Naive B cell (primary cell): ENCODE measurements at regions not wholly inside any gene's neighbourhood (a gene's known extent, or its start where the extent isn't known, plus 50 kb on each side); places are given as distances from the start of the nearest gene placed in this dataset.
A peak's percentile ranks its signal among the peaks of the same experiment; 100 is the strongest.
"Not testable (repeated sequence)": the region's sequence is repeated elsewhere in the genome, so short reads cannot be mapped to it uniquely, and the experiment has no call there.

Experiments used
- ATAC-seq, 2 donors: fragments of 150-1000 bp; cut with Tn5 transposase; 2 replicates each; pipeline ENCODE4 v1.10.0; 2021; ENCODE audit warnings: low read depth in 2 of 2, mild to moderate bottlenecking in 2 of 2, moderate library complexity in 2 of 2
- DNase-seq: peaks from one replicate; pipeline ENCODE4 v3.0.0; 2022
- H3K27ac Mint-ChIP-seq, 6 donors: one replicate each; pipeline ENCODE4 v1.8.0; 2020 to 2022; ENCODE audit warnings: mild to moderate bottlenecking in 6 of 6, mixed read lengths in 6 of 6, moderate library complexity in 5 of 6, inconsistent platforms in 2 of 6
- H3K27me3 Mint-ChIP-seq, 3 donors: one replicate each; pipeline ENCODE4 v1.8.0; 2021 to 2022; ENCODE audit warnings: mixed read lengths in 3 of 3, mild to moderate bottlenecking in 1 of 3
- H3K36me3 Mint-ChIP-seq, 2 donors: one replicate each; pipeline ENCODE4 v1.8.0; 2020 to 2022; ENCODE audit warnings: mixed read lengths in 2 of 2, inconsistent platforms in 1 of 2, mild to moderate bottlenecking in 1 of 2
- H3K4me1 Mint-ChIP-seq, 3 donors: one replicate each; pipeline ENCODE4 v1.8.0; 2020 to 2022; ENCODE audit warnings: mixed read lengths in 3 of 3, inconsistent platforms in 1 of 3, mild to moderate bottlenecking in 1 of 3, moderate library complexity in 1 of 3
- H3K4me3 Mint-ChIP-seq, 8 donors: one replicate each; pipeline ENCODE4 v1.8.0; 2020 to 2022; ENCODE audit warnings: mild to moderate bottlenecking in 8 of 8, mixed read lengths in 8 of 8, moderate library complexity in 8 of 8, inconsistent platforms in 2 of 8
- H3K9me3 Mint-ChIP-seq, 7 donors: one replicate each; pipeline ENCODE4 v1.8.0; 2020 to 2022; ENCODE audit warnings: mixed read lengths in 7 of 7, mild to moderate bottlenecking in 5 of 7, inconsistent platforms in 2 of 7, moderate library complexity in 1 of 7

DNA sequence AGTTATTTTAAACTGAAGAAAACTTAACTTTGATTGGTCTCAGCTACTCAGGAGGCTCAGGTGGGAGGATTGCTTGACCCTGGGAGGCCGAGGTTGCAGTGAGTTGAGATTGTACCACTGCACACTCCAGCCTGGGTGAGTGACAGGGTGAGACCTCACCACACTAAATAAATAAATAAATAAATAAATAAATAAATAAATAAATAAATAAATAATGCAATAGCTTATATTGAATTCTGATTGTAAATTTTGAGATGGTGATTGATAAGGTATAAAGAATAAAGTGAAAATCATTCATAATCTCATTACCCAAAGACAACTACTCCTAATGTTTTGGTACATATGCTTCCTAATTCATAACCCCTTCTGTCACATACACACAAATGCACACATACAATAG is 58.1 kb downstream of the TUBA3C start:
- H3K27me3 Mint-ChIP-seq = no peaks in the 10 kb centered on the region
- ATAC-seq (no peak), DNase-seq (no peak)
- H3K4me1 Mint-ChIP-seq = no peaks in the 10 kb centered on the region
- peaks cover 0 to 23% (median 9%) of the 10 kb centered on the region in 7 donors for H3K9me3 Mint-ChIP-seq
- peaks cover 0 to 3% of the 10 kb centered on the region in 2 donors for H3K36me3 Mint-ChIP-seq
- H3K4me3 Mint-ChIP-seq = no peak overlapping the region
- H3K27ac Mint-ChIP-seq = no peak overlapping the region

DNA sequence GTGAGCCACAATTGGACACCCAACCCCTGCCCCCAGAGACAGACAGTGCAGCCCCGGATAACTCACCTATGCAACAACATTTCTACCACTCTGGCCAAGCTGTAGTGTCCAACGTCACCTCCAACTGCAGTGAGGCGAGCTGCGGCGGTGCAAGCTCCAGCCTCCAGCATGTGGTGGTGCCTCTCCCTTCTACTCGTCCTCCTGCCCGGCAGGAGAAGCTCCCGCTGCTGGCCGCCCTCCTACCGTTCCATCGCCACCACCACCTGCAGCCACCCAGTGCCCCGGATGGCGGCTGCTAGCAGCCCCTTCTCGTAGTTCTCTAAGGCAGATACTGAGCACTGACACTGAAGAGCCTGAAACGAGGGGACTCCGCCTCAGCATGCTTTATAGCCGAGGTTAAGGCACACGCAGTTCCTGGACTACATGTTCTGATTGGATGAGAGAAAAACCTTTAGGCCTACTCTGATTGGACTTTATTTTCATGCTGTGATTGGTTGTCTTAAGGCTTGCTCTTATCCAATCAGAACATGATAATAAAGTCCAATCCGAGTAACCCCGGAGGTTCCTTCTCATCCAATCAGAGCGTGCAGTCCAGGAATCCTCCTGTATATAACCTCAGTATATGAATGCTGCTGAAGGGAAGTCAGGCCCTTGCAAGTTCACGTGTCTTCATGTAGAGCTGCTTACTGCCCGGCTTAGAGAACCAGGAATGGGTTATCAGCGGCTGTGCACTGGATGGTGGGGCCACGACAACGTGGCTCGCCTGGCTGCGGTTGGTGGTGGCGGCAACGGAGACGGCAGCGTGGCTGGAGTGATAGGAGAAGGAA is 63.5 kb downstream of the TUBA3C start:
- no peaks in the 10 kb centered on the region for H3K4me1 Mint-ChIP-seq
- H3K9me3 Mint-ChIP-seq = peaks cover 8 to 34% (median 18%) of the 10 kb centered on the region in 7 donors
- ATAC-seq = no peak
- no peak for DNase-seq
- H3K27me3 Mint-ChIP-seq = no peaks in the 10 kb centered on the region
- H3K27ac Mint-ChIP-seq = peak overlapping the region in 1 of 6 donors; percentile 69
- peaks cover 0 to 7% of the 10 kb centered on the region in 2 donors for H3K36me3 Mint-ChIP-seq
- no peak overlapping the region for H3K4me3 Mint-ChIP-seq

DNA sequence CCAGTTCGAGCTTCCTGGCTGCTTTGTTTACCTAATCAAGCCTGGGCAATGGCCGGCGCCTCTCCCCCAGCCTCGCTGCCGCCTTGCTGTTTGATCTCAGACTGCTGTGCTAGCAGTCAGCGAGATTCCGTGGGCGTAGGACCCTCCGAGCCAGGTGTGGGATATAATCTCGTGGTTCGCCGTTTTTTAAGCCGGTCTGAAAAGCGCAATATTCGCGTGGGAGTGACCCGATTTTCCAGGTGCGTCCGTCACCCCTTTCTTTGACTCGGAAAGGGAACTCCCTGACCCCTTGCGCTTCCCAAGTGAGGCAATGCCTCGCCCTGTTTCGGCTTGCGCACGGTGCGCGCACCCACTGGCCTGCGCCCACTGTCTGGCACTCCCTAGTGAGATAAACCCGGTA is 72.4 kb downstream of the TUBA3C start:
- not testable (repeated sequence) for DNase-seq, H3K27ac Mint-ChIP-seq
- peak overlapping the region in 2 of 8 donors; percentile 7 to 77 for H3K4me3 Mint-ChIP-seq

DNA sequence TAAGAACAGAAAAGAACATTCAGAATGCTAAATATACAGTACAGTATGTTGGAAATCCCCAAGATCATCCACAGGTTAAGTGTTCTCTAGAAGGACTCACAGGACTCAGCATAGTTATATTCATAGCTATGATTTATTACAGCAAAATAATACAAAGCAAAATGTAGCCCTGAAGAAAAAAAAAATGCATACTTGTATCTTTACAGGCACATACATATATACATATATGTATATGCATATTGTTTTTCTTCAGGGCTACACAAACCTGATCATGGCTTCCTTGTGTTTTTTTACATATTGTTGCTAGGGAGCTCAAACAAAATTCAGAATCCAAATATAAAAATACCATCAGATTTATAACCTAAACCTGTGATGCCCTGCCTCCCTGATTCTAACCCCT is 78.5 kb downstream of the TUBA3C start:
- no peaks in the 10 kb centered on the region for H3K27me3 Mint-ChIP-seq
- DNase-seq = no peak
- H3K27ac Mint-ChIP-seq = no peak overlapping the region
- H3K36me3 Mint-ChIP-seq = no peaks in the 10 kb centered on the region
- no peaks in the 10 kb centered on the region for H3K4me1 Mint-ChIP-seq
- H3K4me3 Mint-ChIP-seq = no peak overlapping the region
- H3K9me3 Mint-ChIP-seq = peaks cover 0 to 5% (median 3%) of the 10 kb centered on the region in 7 donors
- no peak for ATAC-seq

More for the DNA sequence above, 72.4 kb downstream of the TUBA3C start:
- not testable (repeated sequence) for ATAC-seq, H3K4me1 Mint-ChIP-seq, H3K27me3 Mint-ChIP-seq, H3K36me3 Mint-ChIP-seq
- H3K9me3 Mint-ChIP-seq = peaks cover 0 to 21% (median 8%) of the 10 kb centered on the region in 7 donors

DNA sequence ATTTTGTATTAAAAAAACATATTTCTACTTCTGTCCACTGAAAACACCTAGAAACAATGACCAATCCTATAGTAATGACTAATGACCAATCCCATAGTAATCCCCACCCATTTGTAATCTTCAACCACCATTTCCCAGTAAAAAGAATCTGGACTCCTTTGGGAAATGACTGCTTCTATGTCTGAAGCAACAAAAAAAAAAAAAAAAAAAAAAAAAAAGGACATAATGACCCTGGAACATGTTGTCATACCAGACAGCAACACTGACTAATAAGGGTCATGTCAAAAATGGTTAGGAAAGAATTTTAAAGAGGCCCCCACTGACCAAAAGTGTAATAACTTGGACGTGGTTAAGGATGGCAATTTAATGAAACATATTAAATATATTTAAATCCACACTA is 88.3 kb downstream of the TUBA3C start:
- DNase-seq (no peak), ATAC-seq (no peak)
- H3K27ac Mint-ChIP-seq = no peak overlapping the region
- H3K36me3 Mint-ChIP-seq = no peaks in the 10 kb centered on the region
- peaks cover 0 to 14% (median 0%) of the 10 kb centered on the region in 7 donors for H3K9me3 Mint-ChIP-seq
- no peak overlapping the region for H3K4me3 Mint-ChIP-seq
- H3K27me3 Mint-ChIP-seq = no peaks in the 10 kb centered on the region
- no peaks in the 10 kb centered on the region for H3K4me1 Mint-ChIP-seq

DNA sequence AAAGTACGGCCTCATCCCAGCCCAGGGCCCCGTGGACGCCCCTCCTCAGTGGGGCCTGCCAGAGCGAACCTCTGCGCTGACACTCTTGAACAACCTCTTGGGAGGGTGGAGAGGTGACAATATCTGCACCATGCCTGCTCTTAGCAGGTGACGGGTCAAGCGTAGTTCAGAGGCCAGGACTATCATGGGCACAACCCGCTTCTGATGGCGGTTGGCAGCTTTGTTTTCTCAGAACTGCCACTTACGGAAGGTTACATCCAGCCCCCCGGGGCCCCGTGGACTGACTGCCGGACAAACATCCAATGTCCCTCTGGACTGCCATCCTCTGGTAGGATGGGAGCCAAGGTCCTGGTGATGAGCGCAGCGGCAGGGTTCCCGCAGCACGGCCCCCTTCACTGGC is 91.1 kb downstream of the TUBA3C start:
- ATAC-seq = no peak
- no peak for DNase-seq

DNA sequence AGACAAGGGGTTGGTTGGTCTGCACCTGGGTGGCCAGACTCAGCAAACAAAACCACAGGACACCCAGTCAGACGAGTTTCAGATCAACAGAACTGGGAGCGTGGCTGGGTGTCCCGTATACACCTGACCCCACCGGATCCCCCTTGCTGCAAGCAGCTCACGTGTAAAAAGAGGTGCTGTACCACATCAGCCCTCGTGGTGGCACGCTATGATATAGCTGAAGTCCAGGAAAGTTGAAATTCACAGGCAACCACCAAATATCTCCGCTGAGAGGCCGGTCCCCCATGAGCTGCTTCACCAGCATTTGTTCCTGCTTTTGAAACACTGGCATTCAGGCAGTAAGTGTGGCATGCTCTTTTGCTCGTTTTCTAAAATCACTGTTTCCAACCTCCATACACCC is 92.3 kb downstream of the TUBA3C start:
- DNase-seq (no peak), ATAC-seq (no peak)
- no peak overlapping the region for H3K4me3 Mint-ChIP-seq
- H3K4me1 Mint-ChIP-seq = no peaks in the 10 kb centered on the region
- peaks cover 0 to 24% (median 6%) of the 10 kb centered on the region in 7 donors for H3K9me3 Mint-ChIP-seq
- no peak overlapping the region for H3K27ac Mint-ChIP-seq
- H3K36me3 Mint-ChIP-seq = no peaks in the 10 kb centered on the region
- no peaks in the 10 kb centered on the region for H3K27me3 Mint-ChIP-seq

More for the DNA sequence above, 91.1 kb downstream of the TUBA3C start:
- Mint-ChIP-seq H3K27me3 (no peaks in the 10 kb centered on the region), H3K36me3 (no peaks in the 10 kb centered on the region), H3K9me3 (peaks cover 0 to 19% (median 0%) of the 10 kb centered on the region in 7 donors), H3K4me1 (no peaks in the 10 kb centered on the region), H3K27ac (no peak overlapping the region), H3K4me3 (no peak overlapping the region)

DNA sequence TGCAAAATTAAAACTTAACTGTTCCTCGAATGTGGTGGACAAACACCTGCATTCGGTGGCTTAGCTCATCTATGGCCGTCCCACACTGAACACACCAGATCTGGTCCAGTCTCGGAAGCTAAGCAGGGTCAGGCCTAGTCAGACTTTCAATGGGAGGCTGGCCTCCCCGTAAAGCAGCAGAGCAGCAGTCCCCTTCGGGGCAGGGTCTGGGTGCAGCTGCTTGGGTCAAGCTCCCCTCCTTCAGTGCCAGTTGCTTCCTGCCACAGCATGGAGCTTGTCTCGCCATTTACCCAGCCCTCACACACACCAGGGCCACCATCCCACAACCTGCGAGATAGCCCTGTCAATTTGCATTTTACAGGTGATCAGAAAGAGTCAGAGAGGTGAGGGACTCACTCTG is 93.2 kb downstream of the TUBA3C start:
- Mint-ChIP-seq H3K9me3 (peaks cover 0 to 22% (median 12%) of the 10 kb centered on the region in 7 donors), H3K4me1 (no peaks in the 10 kb centered on the region), H3K36me3 (no peaks in the 10 kb centered on the region), H3K27ac (no peak overlapping the region), H3K4me3 (no peak overlapping the region), H3K27me3 (no peaks in the 10 kb centered on the region)
- no peak for DNase-seq
- ATAC-seq = no peak

DNA sequence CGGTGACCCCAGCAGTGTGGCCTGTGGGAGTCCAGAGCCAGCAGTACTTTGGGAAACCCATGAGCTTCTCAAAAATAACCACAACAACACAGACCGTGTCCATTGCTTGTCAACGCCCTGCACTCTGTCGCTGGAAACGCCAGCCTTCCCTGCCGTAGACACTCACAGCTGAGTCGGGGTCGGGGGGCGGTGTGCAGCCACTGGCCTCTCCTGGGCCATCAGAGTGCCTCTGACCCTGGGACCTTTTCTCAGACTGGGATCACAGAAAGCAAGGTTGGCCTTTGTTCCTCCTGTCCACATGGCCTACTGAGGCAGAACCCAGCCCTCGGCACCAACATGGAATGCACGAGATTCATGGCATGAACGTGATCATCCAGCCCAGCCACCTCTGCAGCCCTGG is 95.7 kb downstream of the TUBA3C start:
- Mint-ChIP-seq H3K4me1 (no peaks in the 10 kb centered on the region), H3K9me3 (peaks cover 0 to 24% (median 16%) of the 10 kb centered on the region in 7 donors), H3K27me3 (no peaks in the 10 kb centered on the region), H3K4me3 (no peak overlapping the region), H3K27ac (no peak overlapping the region), H3K36me3 (no peaks in the 10 kb centered on the region)
- ATAC-seq (no peak), DNase-seq (no peak)

DNA sequence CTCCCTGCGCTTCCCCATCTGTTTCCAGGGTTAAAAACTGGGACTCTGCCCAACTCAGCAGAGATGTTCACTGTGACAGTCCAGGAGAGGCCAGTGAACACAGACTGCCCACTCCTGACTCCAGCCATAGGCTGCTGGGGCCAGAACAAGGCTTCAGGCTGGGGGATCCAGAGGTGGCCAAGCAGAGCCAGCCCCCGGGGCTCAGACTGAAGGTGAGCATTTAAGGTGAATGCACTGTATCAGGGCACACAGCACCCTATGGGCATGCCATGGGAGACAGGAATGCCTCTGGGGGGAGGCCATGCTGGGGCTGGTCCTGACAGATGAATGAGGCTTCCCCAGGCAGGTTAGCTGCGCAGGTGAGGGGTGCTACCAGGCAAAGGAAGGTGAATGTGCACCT is 96.4 kb downstream of the TUBA3C start:
- H3K27me3 Mint-ChIP-seq = no peaks in the 10 kb centered on the region
- no peak for ATAC-seq
- H3K4me1 Mint-ChIP-seq = no peaks in the 10 kb centered on the region
- peaks cover 1 to 24% (median 16%) of the 10 kb centered on the region in 7 donors for H3K9me3 Mint-ChIP-seq
- H3K36me3 Mint-ChIP-seq = no peaks in the 10 kb centered on the region
- no peak for DNase-seq
- H3K27ac Mint-ChIP-seq = no peak overlapping the region
- no peak overlapping the region for H3K4me3 Mint-ChIP-seq

DNA sequence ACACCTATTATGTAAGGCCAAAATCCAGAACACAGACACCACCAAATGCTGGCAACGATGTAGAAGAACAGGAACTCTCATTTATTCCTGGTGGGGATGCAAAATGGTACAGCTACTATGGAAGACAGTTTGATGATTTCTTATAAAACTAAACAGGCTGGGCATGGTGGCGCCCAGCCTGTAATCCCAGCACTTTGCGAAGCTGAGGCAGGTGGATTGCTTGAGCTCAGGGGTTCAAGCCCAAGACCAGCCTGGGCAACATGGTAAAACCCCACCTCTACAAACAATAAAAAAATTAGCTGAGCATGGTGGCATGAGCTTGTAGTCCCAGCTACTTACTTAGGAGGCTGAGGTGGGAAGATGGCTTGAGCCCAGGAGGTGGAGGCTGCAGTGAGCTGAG is 98.3 kb downstream of the TUBA3C start:
- DNase-seq (no peak), ATAC-seq (no peak)
- peaks cover 8 to 29% (median 17%) of the 10 kb centered on the region in 7 donors for H3K9me3 Mint-ChIP-seq
- H3K36me3 Mint-ChIP-seq = no peaks in the 10 kb centered on the region
- H3K4me3 Mint-ChIP-seq = no peak overlapping the region
- no peaks in the 10 kb centered on the region for H3K27me3 Mint-ChIP-seq
- peak overlapping the region in 1 of 6 donors; percentile 36 for H3K27ac Mint-ChIP-seq
- H3K4me1 Mint-ChIP-seq = no peaks in the 10 kb centered on the region

DNA sequence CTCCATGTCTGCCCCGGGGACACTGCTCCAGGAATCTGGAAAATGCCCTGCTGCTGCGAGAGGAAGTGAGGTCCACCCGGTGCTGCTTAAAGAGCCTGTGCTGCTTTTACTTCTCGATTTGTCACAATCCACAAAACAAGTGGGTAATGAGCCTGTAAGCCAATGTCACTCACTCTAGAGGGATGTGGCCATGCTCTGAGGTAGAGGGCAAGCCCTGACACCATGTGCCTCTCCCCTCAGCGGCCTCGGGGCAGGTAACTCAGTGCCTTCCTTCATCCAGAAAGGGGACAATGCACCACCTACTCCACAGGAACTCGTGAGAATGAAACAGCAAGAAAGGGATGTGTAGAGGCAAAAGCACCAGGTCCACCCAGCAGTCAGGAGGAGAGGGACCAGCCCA is 106.2 kb downstream of the TUBA3C start:
- Mint-ChIP-seq H3K27ac (no peak overlapping the region), H3K27me3 (no peaks in the 10 kb centered on the region), H3K4me3 (no peak overlapping the region)

DNA sequence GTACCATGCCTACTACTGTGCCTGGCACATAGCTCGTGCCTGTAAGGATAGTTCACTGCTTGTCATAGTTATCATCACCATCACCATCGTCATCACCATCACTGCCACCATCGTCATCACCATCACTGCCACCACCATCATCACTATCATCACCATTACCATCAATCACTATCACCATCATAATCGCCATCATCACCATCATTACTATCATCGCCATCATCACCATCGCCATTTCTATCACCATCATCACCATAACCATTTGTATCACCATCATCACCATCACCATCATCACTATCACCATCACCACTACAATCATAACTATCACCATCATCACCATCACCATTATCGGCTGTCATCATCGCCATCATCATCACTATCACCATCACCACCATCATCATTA is 107.1 kb downstream of the TUBA3C start:
- DNase-seq (no peak), ATAC-seq (no peak)
- Mint-ChIP-seq H3K27ac (no peak overlapping the region), H3K4me3 (no peak overlapping the region), H3K4me1 (peaks cover 0 to 4% (median 0%) of the 10 kb centered on the region in 3 donors), H3K36me3 (peaks cover 0 to 8% of the 10 kb centered on the region in 2 donors), H3K9me3 (peaks cover 6 to 16% (median 12%) of the 10 kb centered on the region in 7 donors), H3K27me3 (no peaks in the 10 kb centered on the region)

More for the DNA sequence above, 106.2 kb downstream of the TUBA3C start:
- ATAC-seq = no peak
- Mint-ChIP-seq H3K36me3 (peaks cover 0 to 8% of the 10 kb centered on the region in 2 donors), H3K9me3 (peaks cover 6 to 23% (median 10%) of the 10 kb centered on the region in 7 donors), H3K4me1 (peaks cover 0 to 4% (median 0%) of the 10 kb centered on the region in 3 donors)
- no peak for DNase-seq

DNA sequence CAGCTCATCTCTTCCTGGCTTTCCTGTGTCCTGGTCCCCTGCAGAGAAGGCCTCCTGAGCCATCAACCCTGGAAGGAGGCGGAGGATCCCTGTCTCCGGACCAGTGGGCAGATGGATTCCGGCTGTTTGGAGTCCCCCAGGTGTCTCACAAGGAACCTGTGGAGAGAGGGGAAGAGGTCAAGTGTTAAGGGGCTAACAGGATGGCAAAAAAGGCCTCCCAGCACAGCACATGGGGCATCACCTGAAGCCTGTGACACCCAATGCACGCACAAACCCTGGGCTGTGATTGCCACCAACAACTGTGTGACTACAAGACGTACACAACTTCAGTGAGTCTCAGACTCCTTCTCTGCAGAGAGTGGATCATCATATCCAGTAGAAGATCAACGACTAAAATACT is 107.5 kb downstream of the TUBA3C start:
- not testable (repeated sequence) for H3K27me3 Mint-ChIP-seq, H3K36me3 Mint-ChIP-seq, H3K4me3 Mint-ChIP-seq

More for the DNA sequence above, 107.5 kb downstream of the TUBA3C start:
- H3K27ac Mint-ChIP-seq, ATAC-seq, DNase-seq, H3K4me1 Mint-ChIP-seq: not testable (repeated sequence)
- peaks cover 4 to 13% (median 11%) of the 10 kb centered on the region in 7 donors for H3K9me3 Mint-ChIP-seq
